HG03175 (cell line): ENCODE measurements at regions not wholly inside any gene's neighbourhood (a gene's known extent, or its start where the extent isn't known, plus 50 kb on each side); places are given as distances from the start of the nearest gene placed in this dataset.

Source experiments
- ATAC-seq: cut with Tn5 transposase; IDR thresholded peaks from one replicate; pipeline ENCODE4 v1.9.1; 2021; ENCODE audit warnings: mild to moderate bottlenecking, moderate library complexity; ENCODE audit not compliant: unreplicated experiment

DNA sequence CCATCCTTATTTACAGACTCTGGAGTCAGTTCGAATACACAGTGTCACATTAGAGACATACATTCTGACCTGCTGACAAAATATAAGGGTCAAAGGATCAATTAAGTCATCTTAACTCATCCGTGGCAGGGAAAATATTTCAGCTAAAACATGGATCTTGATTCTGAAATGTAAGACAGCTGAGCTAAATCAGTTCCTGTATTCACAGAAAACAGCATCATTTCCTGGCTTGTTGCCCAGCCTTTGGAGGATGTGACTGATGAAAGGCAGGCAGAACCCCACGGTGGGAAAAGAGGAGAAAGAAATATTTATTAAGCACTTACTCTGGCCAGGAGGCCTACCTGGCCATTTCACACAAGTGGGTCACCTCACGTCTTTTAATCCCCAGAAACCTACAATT, 101.9 kb downstream of the GAS2L3 start:
- no peak for ATAC-seq

DNA sequence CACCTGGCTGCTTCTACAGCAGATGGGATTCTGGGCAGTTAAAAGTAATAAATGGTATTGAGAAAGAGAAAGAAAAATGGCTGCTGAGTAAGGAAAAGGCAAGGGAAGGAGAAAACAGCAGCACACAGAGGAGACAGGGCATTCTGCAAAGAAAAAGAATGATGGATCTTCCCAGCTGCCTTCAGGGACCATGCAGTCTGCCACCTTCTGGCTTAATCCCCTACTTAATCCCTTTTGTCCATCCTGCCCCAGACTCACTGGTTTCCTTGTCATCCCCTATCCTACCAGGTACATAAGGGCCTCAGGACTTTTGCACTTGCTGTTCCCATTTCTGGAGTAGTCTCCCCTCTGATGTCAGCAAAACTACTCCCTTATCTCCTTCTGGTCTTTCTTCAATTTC, 107.6 kb downstream of the GAS2L3 start:
- no peak for ATAC-seq

- ATAC-seq = no peak
These were observed 108.7 kb downstream of the GAS2L3 start for GRCh38 chr12:100682178-100682577.

DNA sequence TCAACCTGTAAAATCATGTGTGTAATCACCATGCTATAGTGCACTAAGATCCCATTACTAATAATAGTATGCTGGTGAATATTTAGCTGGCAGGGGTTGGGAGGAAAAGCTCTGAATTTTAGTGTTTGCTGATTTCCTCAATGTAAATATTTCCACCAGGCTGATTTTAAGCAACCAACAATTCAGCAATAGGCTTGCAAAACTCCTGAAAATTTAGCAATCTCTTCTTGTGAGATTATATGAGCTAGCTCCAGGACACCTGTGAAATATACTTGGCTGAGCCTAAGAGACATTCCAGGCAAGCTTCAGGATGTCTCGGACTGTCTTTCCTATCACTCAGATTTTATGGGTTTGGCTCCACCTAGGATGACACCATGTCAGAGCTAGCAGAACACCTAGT, 106.9 kb upstream of the ANO4 start:
- ATAC-seq = no peak

GRCh38 chr12:100688451-100688864, 106.1 kb upstream of the ANO4 start:
- ATAC-seq = no peak

DNA sequence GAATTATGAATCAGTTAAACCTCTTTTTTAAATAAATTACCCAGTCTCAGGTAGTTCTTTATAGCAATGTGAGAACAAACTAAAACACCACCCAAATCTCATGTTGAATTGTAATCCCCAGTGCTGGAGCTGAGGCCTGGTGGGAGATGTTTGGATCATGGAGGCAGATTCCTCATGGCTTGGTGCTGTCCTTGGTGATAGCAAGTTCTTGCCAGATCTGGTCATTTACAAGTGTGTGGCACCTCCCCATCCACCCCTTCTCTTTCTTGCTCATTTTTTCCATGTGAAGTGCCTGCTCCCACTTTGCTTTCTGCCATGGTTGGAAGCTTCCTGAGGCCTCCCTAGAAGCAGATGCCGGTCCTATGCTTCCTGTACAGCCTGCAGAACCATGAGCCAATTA, 102.1 kb upstream of the ANO4 start:
- ATAC-seq = no peak

- peak; percentile 27 for ATAC-seq
These were observed 96.1 kb upstream of the ANO4 start for GRCh38 chr12:100698518-100698917.

DNA sequence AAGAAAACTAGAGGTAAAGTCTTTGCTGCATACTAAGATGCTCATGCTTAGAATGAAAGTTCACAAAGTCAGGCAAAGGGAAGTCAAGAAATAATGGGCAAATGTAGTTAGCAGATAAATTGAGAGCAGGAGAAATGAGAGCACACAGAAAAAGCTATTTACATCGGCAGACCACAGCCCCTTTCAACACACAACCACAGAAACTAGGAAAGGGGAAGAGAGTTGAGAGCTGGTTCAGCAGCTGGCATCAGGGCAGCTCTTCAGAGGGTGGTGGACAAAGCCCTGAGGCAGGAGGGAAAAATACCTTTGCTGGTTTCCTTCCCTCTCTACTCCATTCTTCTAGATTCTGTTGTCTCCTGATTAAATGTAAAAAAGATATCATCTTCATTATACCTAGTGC, 95.4 kb upstream of the ANO4 start:
- ATAC-seq = peak; percentile 88

DNA sequence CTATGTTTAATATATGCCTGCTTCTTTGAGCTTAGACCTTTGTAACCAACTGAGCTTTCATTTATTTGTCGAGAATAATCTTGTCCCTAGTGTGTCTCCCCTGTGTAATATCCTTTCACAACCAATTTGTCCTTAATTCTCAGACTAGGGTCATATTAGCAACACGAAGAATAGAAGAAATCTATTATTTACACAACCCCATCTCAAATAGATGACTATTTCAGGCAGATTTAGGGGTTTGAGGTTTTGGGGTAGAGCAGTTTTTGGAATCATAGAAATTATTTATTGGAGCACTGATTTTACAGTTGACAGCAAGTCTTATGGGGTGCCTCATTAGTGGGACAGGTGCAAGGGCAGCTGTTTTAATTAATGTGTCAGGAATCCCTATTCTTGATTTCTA, 91.2 kb upstream of the ANO4 start:
- no peak for ATAC-seq

GRCh38 chr12:100703868-100704267, 90.7 kb upstream of the ANO4 start:
- ATAC-seq = no peak

DNA sequence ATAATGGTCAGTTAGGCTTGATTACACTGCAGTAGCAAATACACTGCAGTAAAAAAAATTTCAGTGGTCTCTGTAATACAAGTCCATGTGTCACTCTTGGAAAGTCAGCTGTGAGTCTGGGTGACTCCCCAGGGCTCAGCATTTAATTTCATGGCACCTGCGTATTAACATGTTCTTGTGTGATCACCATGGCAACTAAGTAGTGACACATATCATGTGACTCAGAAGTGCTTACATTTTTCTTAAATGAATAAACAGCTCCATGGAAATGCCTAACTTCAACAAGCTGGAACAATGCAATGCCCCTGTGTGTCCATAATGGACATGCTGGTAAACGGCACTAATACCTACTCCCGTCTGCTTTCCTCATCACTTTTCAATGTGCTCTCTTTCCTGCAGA, 88.5 kb upstream of the ANO4 start:
- no peak for ATAC-seq

DNA sequence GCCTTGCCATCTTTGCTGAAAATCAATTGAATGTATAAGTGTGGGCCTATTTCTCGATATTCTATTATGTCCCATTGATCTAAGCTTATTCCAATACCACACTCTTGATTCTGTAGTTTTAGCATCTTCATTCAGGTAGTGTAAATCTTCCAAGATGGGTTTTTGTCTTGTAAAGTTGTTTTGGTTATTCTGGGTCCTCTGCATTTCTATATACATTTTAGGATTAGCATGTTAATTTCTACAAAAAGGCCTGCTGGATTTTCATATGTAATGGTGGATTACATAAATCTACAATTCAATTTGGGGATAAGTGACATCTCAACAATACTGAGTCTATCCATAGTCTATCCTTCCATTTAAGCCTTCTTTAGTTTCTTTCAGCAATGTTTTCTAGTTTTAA, 86.0 kb upstream of the ANO4 start:
- no peak for ATAC-seq

DNA sequence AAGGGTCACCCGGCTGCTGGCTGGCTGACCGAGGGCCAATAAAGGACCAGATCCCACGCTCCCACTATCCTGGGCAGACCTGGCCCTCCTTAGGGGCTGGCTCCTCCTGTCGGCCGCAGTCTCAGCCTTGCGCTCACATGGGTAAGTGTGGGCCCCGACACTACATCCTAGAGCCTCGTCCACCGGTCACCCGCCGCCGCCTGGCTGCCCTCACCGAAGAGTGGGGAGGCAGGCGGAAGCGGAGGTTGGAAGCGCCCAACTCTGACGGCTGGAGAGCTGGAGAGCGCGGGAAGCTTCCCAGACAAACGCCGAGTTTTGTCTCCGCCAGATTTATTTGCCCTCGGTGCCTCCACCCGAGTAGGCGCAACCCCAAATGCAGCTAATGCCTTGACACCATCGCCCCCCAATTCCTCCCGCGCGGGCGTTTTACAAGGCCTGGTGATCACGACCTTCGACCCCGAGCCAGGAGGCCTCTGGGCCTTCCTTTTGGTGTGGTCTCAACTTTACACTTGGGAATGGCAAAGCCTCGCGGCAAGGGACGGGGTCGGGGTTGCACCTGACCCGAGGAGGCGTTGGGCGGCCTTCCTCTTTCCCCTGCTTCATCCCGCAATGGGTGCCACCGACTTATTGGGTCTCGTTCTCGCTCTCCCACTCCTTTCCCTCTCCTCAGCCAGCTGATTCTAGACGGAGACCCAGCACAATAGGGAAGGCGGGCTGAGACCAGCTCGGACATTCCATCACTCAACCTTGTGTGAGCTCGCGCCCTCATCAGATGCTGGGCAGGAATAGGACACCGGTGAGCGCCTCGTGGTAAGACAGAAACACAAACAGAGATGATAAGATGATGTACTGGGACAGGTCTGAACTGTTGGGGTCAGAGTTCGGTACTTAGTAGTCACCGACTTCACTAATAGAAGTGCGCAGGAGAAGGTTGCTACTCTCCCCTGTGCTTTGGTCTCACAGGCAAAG, 78.3 kb upstream of the ANO4 start:
- no peak for ATAC-seq

DNA sequence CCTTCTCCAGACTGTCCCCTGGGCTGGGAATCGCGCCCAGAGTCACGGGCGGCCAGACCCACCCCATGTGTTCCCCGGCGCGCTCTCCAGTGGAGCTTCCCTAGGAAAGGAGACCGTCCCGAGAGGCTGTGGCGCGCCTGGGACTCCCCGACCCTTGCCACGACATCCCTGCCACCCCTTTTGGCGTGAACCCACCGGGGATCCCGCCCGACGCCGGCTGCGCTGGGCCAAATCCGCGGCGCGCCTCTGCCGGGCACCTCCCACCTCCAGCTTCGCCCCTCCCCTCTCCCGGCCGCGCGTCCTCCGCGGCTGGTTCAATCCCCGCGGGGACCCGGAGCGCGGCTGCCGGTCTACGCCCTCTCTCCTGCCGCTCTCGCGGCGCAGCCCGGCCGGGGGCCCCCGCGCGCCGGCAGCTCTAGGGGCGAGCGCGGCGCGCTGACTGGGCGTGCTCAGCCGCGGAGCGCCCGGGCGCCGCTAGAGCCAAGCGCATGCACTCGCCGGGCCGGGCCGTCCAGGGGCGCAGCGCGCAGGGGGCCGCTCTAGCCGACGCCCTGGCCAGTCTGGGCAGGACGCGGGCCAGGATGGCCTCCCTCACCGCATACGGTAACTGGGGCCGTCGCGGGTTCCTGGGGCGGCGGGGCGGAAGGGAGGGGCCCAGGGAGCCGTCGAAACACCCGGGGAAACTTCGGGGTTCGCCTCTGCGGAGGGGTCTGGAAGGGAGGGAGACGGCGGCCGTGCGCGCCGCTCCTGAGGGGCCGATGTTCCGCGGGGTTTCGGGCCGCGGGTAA, 77.4 kb upstream of the ANO4 start:
- ATAC-seq = no peak

- ATAC-seq = no peak
These were observed 76.9 kb upstream of the ANO4 start for GRCh38 chr12:100717733-100718067.

- no peak for ATAC-seq
These were observed 76.4 kb upstream of the ANO4 start for GRCh38 chr12:100718187-100718586.

DNA sequence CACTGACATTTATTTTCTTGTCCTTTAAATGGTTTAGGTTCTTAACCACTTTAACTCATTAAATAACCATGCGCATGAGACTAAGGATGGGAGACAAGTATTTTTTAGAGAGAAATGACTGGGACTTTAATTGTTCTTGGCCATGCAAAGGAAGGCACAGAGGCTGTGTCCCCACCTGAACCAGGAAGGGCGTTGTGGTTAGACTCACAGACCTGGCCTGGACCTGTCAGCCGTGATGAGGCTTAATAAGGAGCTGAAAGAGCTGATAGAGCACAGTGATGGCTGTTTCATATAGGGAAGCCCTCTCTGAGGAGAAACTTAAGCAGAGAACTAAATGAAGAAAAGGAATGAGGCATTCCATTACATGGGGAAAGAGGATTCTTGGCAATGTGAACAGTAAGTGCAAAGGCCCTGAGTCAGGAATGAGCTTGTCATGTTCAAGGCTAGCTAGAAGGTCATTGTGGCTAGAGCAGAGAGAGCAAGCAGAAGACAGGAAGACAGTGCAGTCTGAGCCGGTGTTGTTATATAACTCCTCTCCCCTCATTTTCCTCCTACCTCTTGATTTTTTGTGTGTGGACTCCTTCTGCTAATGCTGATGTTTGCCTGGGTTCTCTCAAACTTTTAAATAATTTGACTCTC, 74.4 kb upstream of the ANO4 start:
- no peak for ATAC-seq

DNA sequence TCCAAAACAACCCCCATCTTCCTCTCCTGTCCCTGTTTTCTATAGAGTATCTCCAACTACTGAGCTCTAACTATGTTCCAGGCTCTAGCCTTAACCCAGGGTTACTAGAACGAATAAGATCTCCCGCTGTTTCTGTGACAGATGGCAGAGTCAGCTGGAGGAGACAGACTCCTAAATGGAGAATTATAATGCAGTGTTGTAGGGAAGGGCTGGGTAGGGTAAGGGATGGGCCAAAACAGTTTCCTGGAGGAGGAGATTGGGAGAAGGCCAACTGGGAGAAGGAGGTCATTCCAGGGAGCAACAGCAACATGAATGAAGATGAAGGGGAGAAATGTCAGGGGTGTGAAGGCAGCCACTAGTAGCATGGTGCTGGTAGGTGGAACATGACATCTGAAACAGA, 73.4 kb upstream of the ANO4 start:
- ATAC-seq = no peak

DNA sequence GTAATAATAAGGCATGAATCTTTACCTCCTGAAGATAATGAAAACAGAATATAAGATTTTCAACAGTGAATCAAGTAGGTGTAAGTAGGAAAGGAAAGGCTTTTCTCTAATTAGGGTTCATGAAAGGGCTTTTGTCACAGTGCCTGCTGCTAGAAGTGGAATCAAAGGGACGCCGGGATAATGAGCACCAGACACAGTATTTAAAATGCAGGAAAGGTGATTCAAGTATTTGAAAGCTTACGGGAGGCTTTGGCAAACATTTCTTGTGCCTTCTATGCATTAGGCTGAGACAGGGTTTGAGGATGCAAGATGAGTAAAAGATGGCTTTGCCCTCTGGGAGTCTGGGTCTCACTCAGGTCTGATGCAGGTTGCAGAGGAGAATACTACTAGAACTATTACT, 70.5 kb upstream of the ANO4 start:
- ATAC-seq = no peak

GRCh38 chr12:100733817-100734593, 60.6 kb upstream of the ANO4 start:
- peak; percentile 74 for ATAC-seq

- no peak for ATAC-seq
These were observed 57.4 kb upstream of the ANO4 start for GRCh38 chr12:100737168-100737567.
